HCT116 (cell line): ENCODE measurements at regions not wholly inside any gene's neighbourhood (a gene's known extent, or its start where the extent isn't known, plus 50 kb on each side); places are given as distances from the start of the nearest gene placed in this dataset.
"Not testable (repeated sequence)": the region's sequence is repeated elsewhere in the genome, so short reads cannot be mapped to it uniquely, and the experiment has no call there.

ENCODE experiments used
- ATAC-seq: fragments of 200-7000 bp; cut with Tn5 transposase; 2 replicates; pipeline ENCODE4 v1.9.1; 2020; ENCODE audit warnings: mild to moderate bottlenecking, moderate library complexity
- BruUV-seq: library from RNA; stranded (reverse); fragments of 400-500 nt; replicated peaks from 2 replicates; lab custom pipeline; 2021; lab: Mats Ljungman, UMichigan
- CTCF ChIA-PET: fragments of 300-600 bp; sonication (Branson Sonifier 250); formaldehyde crosslinking; loops from one replicate; lab custom pipeline; 2021; ENCODE audit warnings: antibody characterized with exemption; lab: Charles Lee
- POLR2A ChIA-PET: fragments of 300-600, 350-600 bp; sonication (Branson Sonifier 250); formaldehyde crosslinking; loops from one replicate; lab custom pipeline; 2021; ENCODE audit warnings: antibody characterized with exemption; lab: Charles Lee
- RAD21 ChIA-PET, 2 experiments: fragments of 300-600 bp; sonication (Branson Sonifier 250); formaldehyde crosslinking; loops; one replicate each; lab custom pipeline; 2023; ENCODE audit warnings: low total read pairs in 2 of 2; ENCODE audit not compliant: uncharacterized antibody in 2 of 2, unreplicated experiment in 2 of 2, low non-redundant PET in 1 of 2; lab: Charles Lee
- DNase-seq: peaks from one replicate; pipeline ENCODE4 v3.0.0-alpha.2; 2010; ENCODE audit warnings: low read depth, low spot score
- H2AFZ ChIP-seq: fragments of 200-600 bp; shearing (Covaris generic), sonication (generic); 2 replicates; pipeline ENCODE4 v1.6.1; 2017; ENCODE audit warnings: low read depth, mixed run types, mixed read lengths, antibody characterized with exemption, low read length; ENCODE audit not compliant: poor library complexity, severe bottlenecking
- H3K27ac ChIP-seq: 2 replicates; pipeline ENCODE4 v1.5.1; 2012; ENCODE audit warnings: low read depth, low read length
- H3K27me3 ChIP-seq: fragments of 200-600 bp; sonication (generic); 2 replicates; pipeline ENCODE4 v1.6.1; 2016; ENCODE audit warnings: mixed run types, low read length, mixed read lengths; ENCODE audit not compliant: insufficient read depth
- H3K36me3 ChIP-seq, 2 experiments: fragments of 200-500 bp in 1 of 2; fragments of 200-600 bp in 1 of 2; sonication (Bioruptor generic) in 1 of 2; sonication (generic) in 1 of 2; 2 replicates each; pipeline versions ENCODE4 v1.5.1 to v1.6.1; 2014 to 2016; ENCODE audit warnings: low read length in 2 of 2, inconsistent platforms in 1 of 2, mixed read lengths in 1 of 2, mixed run types in 1 of 2; ENCODE audit not compliant: insufficient read depth in 2 of 2, control insufficient read depth in 1 of 2
- H3K4me1 ChIP-seq, 2 experiments: fragments of 200-600 bp in 1 of 2; sonication (generic) in 1 of 2; 2 replicates each; pipeline versions ENCODE4 v1.5.1 to v1.6.1; 2012 to 2017; ENCODE audit warnings: low read length in 2 of 2, inconsistent platforms in 1 of 2, mild to moderate bottlenecking in 1 of 2, mixed read lengths in 1 of 2, mixed run types in 1 of 2, moderate library complexity in 1 of 2; ENCODE audit not compliant: insufficient read depth in 2 of 2, control insufficient read depth in 1 of 2
- H3K4me2 ChIP-seq: fragments of 200-600 bp; sonication (generic); 2 replicates; pipeline ENCODE4 v1.6.1; 2017; ENCODE audit warnings: mixed run types, low read length, mixed read lengths
- H3K4me3 ChIP-seq, 2 experiments: fragments of 200-600 bp in 1 of 2; sonication (generic) in 1 of 2; replicated peaks in 1 of 2; 2 replicates each; pipeline ENCODE4 v1.5.1; 2011 to 2016; ENCODE audit warnings: low read length in 2 of 2, control low read depth in 1 of 2, low read depth in 1 of 2, mild to moderate bottlenecking in 1 of 2, mixed read lengths in 1 of 2, mixed run types in 1 of 2
- H3K79me2 ChIP-seq: fragments of 200-600 bp; sonication (generic); 2 replicates; pipeline ENCODE4 v1.6.1; 2017; ENCODE audit warnings: mild to moderate bottlenecking, mixed run types, low read length, moderate library complexity, mixed read lengths; ENCODE audit not compliant: insufficient read depth
- H3K9ac ChIP-seq: fragments of 200-600 bp; sonication (generic); 2 replicates; pipeline ENCODE4 v1.6.1; 2016; ENCODE audit warnings: low read length, mixed read lengths
- H3K9me2 ChIP-seq: fragments of 200-600 bp; sonication (generic), shearing (Covaris generic); 2 replicates; pipeline ENCODE4 v1.6.1; 2017; ENCODE audit warnings: mixed run types, mild to moderate bottlenecking, moderate library complexity; ENCODE audit not compliant: insufficient read depth
- H3K9me3 ChIP-seq, 2 experiments: fragments of 200-500 bp in 1 of 2; fragments of 200-600 bp in 1 of 2; sonication (Bioruptor generic) in 1 of 2; sonication (generic) in 1 of 2; 2 replicates each; pipeline ENCODE4 v1.6.1; 2014 to 2017; ENCODE audit warnings: low read length in 2 of 2, mixed read lengths in 2 of 2, inconsistent platforms in 1 of 2, low read depth in 1 of 2, mild to moderate bottlenecking in 1 of 2, mixed run types in 1 of 2, moderate library complexity in 1 of 2; ENCODE audit not compliant: control insufficient read depth in 1 of 2, insufficient read depth in 1 of 2
- H4K20me1 ChIP-seq: fragments of 200-600 bp; sonication (generic), shearing (Covaris generic); 2 replicates; pipeline ENCODE4 v1.6.1; 2017; ENCODE audit warnings: mixed run types, mild to moderate bottlenecking, moderate library complexity; ENCODE audit not compliant: insufficient read depth
- CEBPB ChIP-seq: IDR thresholded peaks from 2 replicates; pipeline ENCODE4 v1.6.1; 2012; ENCODE audit warnings: low read depth
- ELF1 ChIP-seq: IDR thresholded peaks from 2 replicates; pipeline ENCODE4 v1.6.1; 2012; ENCODE audit warnings: low read depth, borderline replicate concordance
- EZH2 ChIP-seq: fragments of 200-600 bp; sonication (generic); IDR thresholded peaks from 2 replicates; pipeline ENCODE4 v1.6.1; 2017; ENCODE audit warnings: antibody characterized with exemption, mixed run types
- FOSL1 ChIP-seq: IDR thresholded peaks from 2 replicates; pipeline ENCODE4 v1.6.1; 2012; ENCODE audit warnings: low read depth
- MAX ChIP-seq: IDR thresholded peaks from 2 replicates; pipeline ENCODE4 v1.6.1; 2012
- POLR2A ChIP-seq: IDR thresholded peaks from 2 replicates; pipeline ENCODE4 v1.7.0; 2011; ENCODE audit warnings: borderline replicate concordance; ENCODE audit not compliant: insufficient read depth, insufficient read length; ENCODE audit errors: extremely low read depth
- RAD21 ChIP-seq: IDR thresholded peaks from 2 replicates; pipeline ENCODE4 v1.6.1; 2012; ENCODE audit warnings: low read depth, mild to moderate bottlenecking
- SIN3A ChIP-seq: IDR thresholded peaks from 2 replicates; pipeline ENCODE4 v1.6.1; 2012; ENCODE audit warnings: low read depth
- SP1 ChIP-seq: IDR thresholded peaks from 2 replicates; pipeline ENCODE4 v1.6.1; 2012; ENCODE audit warnings: low read depth
- SRF ChIP-seq: IDR thresholded peaks from 2 replicates; pipeline ENCODE4 v1.6.1; 2012; ENCODE audit warnings: low read depth
- YY1 ChIP-seq: IDR thresholded peaks from 2 replicates; pipeline ENCODE4 v1.6.1; 2011; ENCODE audit warnings: low read length, low read depth, moderate library complexity, mild to moderate bottlenecking; ENCODE audit not compliant: insufficient replicate concordance; ENCODE audit errors: extremely low read depth
- ZFX ChIP-seq: fragments of 450-650 bp; IDR thresholded peaks from 2 replicates; pipeline ENCODE4 v1.6.1; 2017
- ZNF274 ChIP-seq: fragments of 200-500 bp; sonication (Bioruptor generic); IDR thresholded peaks from 2 replicates; pipeline ENCODE4 v1.6.1; 2014; ENCODE audit warnings: mild to moderate bottlenecking, low read depth, low read length, inconsistent platforms
- intact Hi-C: fragments of 100-400 bp; cut with micrococcal nuclease; formaldehyde crosslinking; loops from 2 replicates; pipeline ENCODE4 v1.10.0; 2022
- TF ChIP-seq, protein P1 (sequence below): IDR thresholded peaks from 2 replicates; pipeline ENCODE4 v1.6.1; 2012; ENCODE audit warnings: low read depth

DNA sequence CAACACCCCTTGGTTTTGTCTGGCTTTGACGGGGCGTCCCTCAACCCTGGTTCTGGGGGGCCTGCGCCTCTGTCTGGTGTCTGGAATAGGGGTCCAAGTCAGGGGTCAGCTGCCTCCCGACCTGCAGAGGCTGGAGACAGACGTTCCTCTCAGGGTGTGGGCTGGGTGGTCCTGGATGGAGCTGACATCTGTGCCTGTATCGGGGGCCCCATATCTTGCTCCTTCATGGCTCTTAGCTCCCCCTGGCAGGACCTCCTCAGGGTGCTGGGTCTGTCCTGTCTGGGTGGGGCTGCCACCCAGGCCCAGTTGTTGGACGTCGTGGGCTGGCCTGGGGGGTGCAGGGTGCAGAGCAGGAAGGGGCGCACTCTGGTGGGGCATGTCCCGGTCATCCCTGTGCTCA, 374.8 kb downstream of the TMEM121 start:
- TF ChIP-seq CEBPB, result no peak
- no peak for TF ChIP-seq RAD21
- no peak for TF ChIP-seq SRF
- RAD21 ChIA-PET, result no interaction called here
- POLR2A ChIA-PET, result no interaction called here
- Histone ChIP-seq H3K4me3 (no peak overlapping the region), H3K79me2 (no peaks in the 10 kb centered on the region), H2AFZ (no peak overlapping the region), H4K20me1 (no peaks in the 10 kb centered on the region), H3K27me3 (no peaks in the 10 kb centered on the region), H3K4me1 (no peaks in the 10 kb centered on the region), H3K27ac (no peak overlapping the region), H3K9me2 (no peaks in the 10 kb centered on the region), H3K9ac (no peak overlapping the region), H3K36me3 (no peaks in the 10 kb centered on the region), H3K4me2 (no peak overlapping the region), H3K9me3 (no peaks in the 10 kb centered on the region)
- intact Hi-C loops, result no loop called here
- CTCF ChIA-PET, result no interaction called here
- no peak for DNase-seq
- ATAC-seq, result no peak
- BruUV-seq, result no TSS peak

DNA sequence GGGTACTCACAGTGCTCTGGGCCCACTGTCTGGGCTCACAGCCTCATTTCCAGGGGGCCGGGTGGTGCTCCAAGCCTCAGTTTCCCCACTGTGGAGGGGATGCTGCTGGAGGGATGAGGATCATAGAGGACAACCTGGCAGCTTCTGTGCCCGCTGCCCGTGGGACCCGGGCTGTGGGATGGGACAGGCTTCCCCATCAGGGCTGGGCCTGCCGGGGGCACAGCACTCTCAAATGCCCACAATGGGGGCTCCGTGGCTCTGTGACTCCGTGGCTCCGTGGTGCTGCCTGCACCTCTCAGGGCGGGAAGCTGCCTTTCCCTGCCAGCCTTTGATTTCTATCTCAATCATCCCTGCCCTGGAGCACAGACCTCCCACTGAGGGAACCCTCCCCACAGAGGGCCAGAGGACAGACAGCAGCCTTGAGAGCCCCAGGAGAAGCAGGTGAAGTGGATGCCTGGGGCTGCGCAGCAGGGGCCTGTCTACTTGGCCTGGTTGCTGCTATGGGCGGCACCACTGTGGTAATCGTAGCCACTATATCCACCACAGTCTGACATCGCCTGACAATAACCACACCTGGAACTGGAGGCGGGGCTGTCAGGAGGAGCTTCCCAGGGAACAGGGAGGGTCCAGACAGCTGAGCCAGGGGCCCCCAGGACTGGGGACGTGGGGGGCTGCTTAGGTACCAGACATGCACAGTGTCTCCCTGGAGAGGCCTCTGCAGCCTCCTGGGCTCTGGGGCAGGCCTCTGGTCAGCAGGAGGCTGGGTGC, 375.9 kb downstream of the TMEM121 start:
- no TSS peak for BruUV-seq
- DNase-seq, result no peak
- H3K9me3 ChIP-seq, result no peaks in the 10 kb centered on the region
- ATAC-seq, result no peak
- POLR2A ChIA-PET, result no interaction called here
- no peaks in the 10 kb centered on the region for H3K79me2 ChIP-seq
- RAD21 ChIA-PET, result no interaction called here
- H3K4me1 ChIP-seq, result no peaks in the 10 kb centered on the region
- no peak overlapping the region for H3K4me2 ChIP-seq
- H3K27me3 ChIP-seq, result no peaks in the 10 kb centered on the region
- CTCF ChIA-PET, result no interaction called here
- H3K27ac ChIP-seq, result no peak overlapping the region
- TF ChIP-seq ZNF274 (no peak), SP1 (no peak), ELF1 (no peak), POLR2A (no peak), EZH2 (no peak), ZFX (no peak), FOSL1 (no peak), MAX (no peak), SIN3A (no peak), YY1 (no peak)
- TF ChIP-seq, protein P1, sequence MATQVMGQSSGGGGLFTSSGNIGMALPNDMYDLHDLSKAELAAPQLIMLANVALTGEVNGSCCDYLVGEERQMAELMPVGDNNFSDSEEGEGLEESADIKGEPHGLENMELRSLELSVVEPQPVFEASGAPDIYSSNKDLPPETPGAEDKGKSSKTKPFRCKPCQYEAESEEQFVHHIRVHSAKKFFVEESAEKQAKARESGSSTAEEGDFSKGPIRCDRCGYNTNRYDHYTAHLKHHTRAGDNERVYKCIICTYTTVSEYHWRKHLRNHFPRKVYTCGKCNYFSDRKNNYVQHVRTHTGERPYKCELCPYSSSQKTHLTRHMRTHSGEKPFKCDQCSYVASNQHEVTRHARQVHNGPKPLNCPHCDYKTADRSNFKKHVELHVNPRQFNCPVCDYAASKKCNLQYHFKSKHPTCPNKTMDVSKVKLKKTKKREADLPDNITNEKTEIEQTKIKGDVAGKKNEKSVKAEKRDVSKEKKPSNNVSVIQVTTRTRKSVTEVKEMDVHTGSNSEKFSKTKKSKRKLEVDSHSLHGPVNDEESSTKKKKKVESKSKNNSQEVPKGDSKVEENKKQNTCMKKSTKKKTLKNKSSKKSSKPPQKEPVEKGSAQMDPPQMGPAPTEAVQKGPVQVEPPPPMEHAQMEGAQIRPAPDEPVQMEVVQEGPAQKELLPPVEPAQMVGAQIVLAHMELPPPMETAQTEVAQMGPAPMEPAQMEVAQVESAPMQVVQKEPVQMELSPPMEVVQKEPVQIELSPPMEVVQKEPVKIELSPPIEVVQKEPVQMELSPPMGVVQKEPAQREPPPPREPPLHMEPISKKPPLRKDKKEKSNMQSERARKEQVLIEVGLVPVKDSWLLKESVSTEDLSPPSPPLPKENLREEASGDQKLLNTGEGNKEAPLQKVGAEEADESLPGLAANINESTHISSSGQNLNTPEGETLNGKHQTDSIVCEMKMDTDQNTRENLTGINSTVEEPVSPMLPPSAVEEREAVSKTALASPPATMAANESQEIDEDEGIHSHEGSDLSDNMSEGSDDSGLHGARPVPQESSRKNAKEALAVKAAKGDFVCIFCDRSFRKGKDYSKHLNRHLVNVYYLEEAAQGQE, result no peak
- TF ChIP-seq, all 23 proteins: peak for 0
- Histone ChIP-seq H3K9ac (no peak overlapping the region), H2AFZ (no peak overlapping the region), H3K4me3 (no peak overlapping the region), H3K36me3 (no peaks in the 10 kb centered on the region), H4K20me1 (no peaks in the 10 kb centered on the region), H3K9me2 (no peaks in the 10 kb centered on the region)
- intact Hi-C loops, result no loop called here

- CTCF ChIA-PET, H3K4me1 ChIP-seq, H3K27ac ChIP-seq, H3K27me3 ChIP-seq, H3K4me3 ChIP-seq, intact Hi-C loops, H3K9me2 ChIP-seq, H3K9ac ChIP-seq, H3K9me3 ChIP-seq, H3K79me2 ChIP-seq, H4K20me1 ChIP-seq, H3K36me3 ChIP-seq, H3K4me2 ChIP-seq, ATAC-seq, H2AFZ ChIP-seq, BruUV-seq, POLR2A ChIA-PET, RAD21 ChIA-PET, DNase-seq: not testable (repeated sequence)
Observed at GRCh38 chr14:105902899-105903165, 376.4 kb downstream of the TMEM121 start.
